ENCODE measurements at regions not wholly inside any gene's neighbourhood (a gene's known extent, or its start where the extent isn't known, plus 50 kb on each side); places are given as distances from the start of the nearest gene placed in this dataset.

- TF ChIP-seq USF1 (IDR thresholded peaks at IDR 0.05; ENCODE audit: borderline replicate concordance, low read depth), result no peak
Measured at GRCh38 chr17:68100000-68100641, 64.6 kb downstream of the KPNA2 start (continued).

GRCh38 chr17:68101075-68101986 is 65.8 kb downstream of the KPNA2 start:
- H4K20me1 ChIP-seq (ENCODE audit: insufficient read depth), result no peaks in the 10 kb centered on the region
- H3K27me3 ChIP-seq (ENCODE audit: insufficient read depth), result no peaks in the 10 kb centered on the region
- ChIA-PET CTCF (interaction anchor here (1.1 kb wide), 1 partner anchor 99 kb away, joined by 3 read pairs; no protein-coding TSS in a partner anchor), POLR2A (interaction anchor here (0.9 kb wide), 1 partner anchor 72 kb away, joined by 3 read pairs; no protein-coding TSS in a partner anchor)
- peak overlapping the region; percentile 98 for H3K4me2 ChIP-seq
- no peaks in the 10 kb centered on the region for H3K9me3 ChIP-seq
- peak overlapping the region; percentile 91 for H2AFZ ChIP-seq (ENCODE audit: low read depth)
- peaks cover 0 to 9% of the 10 kb centered on the region in 2 experiments; a peak in 3 of 4 replicates for H3K4me1 ChIP-seq (ENCODE audit: control insufficient read depth in 1 of 2, insufficient read depth in 2 of 2, low read depth in 1 of 2, low read length in 1 of 2)
- H3K9ac ChIP-seq, result peak overlapping the region; percentile 90
- peak; percentile 99 for DNase-seq
- WGBS (ENCODE audit: low lambda C conversion rate), result 7% methylated on average over 77 of the region's 88 CpGs
- H3F3A ChIP-seq (replicated peaks; ENCODE audit: insufficient read depth), result no peaks in the 10 kb centered on the region
- peak overlapping the region; percentile 80 to 85 for H3K4me3 ChIP-seq (ENCODE audit: low read depth in 2 of 2, low read length in 1 of 2)
- H3K27ac ChIP-seq (ENCODE audit: low read depth in 2 of 2, low read length in 1 of 2), result peak overlapping the region; percentile 43 to 75; a peak in 2 of 4 replicates
- H3K79me2 ChIP-seq (ENCODE audit: insufficient read depth), result peaks cover 38% of the 10 kb centered on the region
- H3K9me2 ChIP-seq, result no peaks in the 10 kb centered on the region
- peaks cover 0 to 17% of the 10 kb centered on the region in 2 experiments for H3K36me3 ChIP-seq (replicated peaks in 1 of 2; ENCODE audit: control insufficient read depth in 1 of 2, insufficient read depth in 2 of 2, low read length in 1 of 2)
- TF ChIP-seq CTCF (IDR thresholded peaks at IDR 0.05) (no peak), USF1 (IDR thresholded peaks at IDR 0.05; ENCODE audit: borderline replicate concordance, low read depth) (peak; percentile 82), RCOR1 (IDR thresholded peaks at IDR 0.05; ENCODE audit: low read length) (peak; percentile 31; the same call in 1 of the 2 replicates), POLR2AphosphoS5 (IDR thresholded peaks at IDR 0.05; ENCODE audit: low read depth, low read length) (peak; percentile 80), TEAD4 (IDR thresholded peaks at IDR 0.05; ENCODE audit: borderline replicate concordance, insufficient read depth) (no peak), PBX3 (IDR thresholded peaks at IDR 0.05) (peak; percentile 95), ELF1 (IDR thresholded peaks at IDR 0.05) (no peak), ZBTB33 (IDR thresholded peaks at IDR 0.05; ENCODE audit: borderline replicate concordance, low read depth) (no peak), GABPA (IDR thresholded peaks at IDR 0.05; ENCODE audit: low read depth) (no peak), MAX (IDR thresholded peaks at IDR 0.05; ENCODE audit: low read depth) (peak; percentile 97), SIN3A (IDR thresholded peaks at IDR 0.05; ENCODE audit: borderline replicate concordance, low read depth, low read length) (peak; percentile 81; the same call in 1 of the 2 replicates), NRF1 (IDR thresholded peaks at IDR 0.05; ENCODE audit: low read depth, low read length) (peak; percentile 30; the same call in 1 of the 2 replicates), RXRA (IDR thresholded peaks at IDR 0.05; ENCODE audit: borderline replicate concordance, low read depth) (no peak), TCF12 (IDR thresholded peaks at IDR 0.05) (peak; percentile 13; the same call in 1 of the 2 replicates), NFIC (IDR thresholded peaks at IDR 0.05; ENCODE audit: borderline replicate concordance) (no peak), USF2 (IDR thresholded peaks at IDR 0.05; ENCODE audit: borderline replicate concordance, low read depth, low read length) (no peak), YY1 (IDR thresholded peaks at IDR 0.05; ENCODE audit: low read depth) (peak; percentile 84), TAF1 (IDR thresholded peaks at IDR 0.05; ENCODE audit: borderline replicate concordance, low read depth, low read length) (peak; percentile 66; the same call in 1 of the 2 replicates), CHD2 (IDR thresholded peaks at IDR 0.05; ENCODE audit: low read length, partially characterized antibody) (peak; percentile 83)

Measured in SK-N-SH (cell line).